ENCODE measurements at regions not wholly inside any gene's neighbourhood (a gene's known extent, or its start where the extent isn't known, plus 50 kb on each side); places are given as distances from the start of the nearest gene placed in this dataset.
"Not testable (repeated sequence)": the region's sequence is repeated elsewhere in the genome, so short reads cannot be mapped to it uniquely, and the experiment has no call there.

- H3K4me3 Mint-ChIP-seq; intact Hi-C loops (cut with micrococcal nuclease); H3K4me1 Mint-ChIP-seq (ENCODE audit: low read depth); H3K36me3 Mint-ChIP-seq (ENCODE audit: low read depth); H3K27ac Mint-ChIP-seq; H3K27me3 Mint-ChIP-seq: not testable (repeated sequence)
- H3K9me3 Mint-ChIP-seq = peaks cover 61% of the 10 kb centered on the region
These were observed 1711.3 kb downstream of the KHDRBS2 start for GRCh38 chr6:60574723-60575122.

GRCh38 chr6:60572607-60573006 lies 1713.4 kb downstream of the KHDRBS2 start:
- H3K36me3 Mint-ChIP-seq (ENCODE audit: low read depth); intact Hi-C loops (cut with micrococcal nuclease); H3K27ac Mint-ChIP-seq; H3K27me3 Mint-ChIP-seq; H3K4me3 Mint-ChIP-seq; H3K4me1 Mint-ChIP-seq (ENCODE audit: low read depth): not testable (repeated sequence)
- H3K9me3 Mint-ChIP-seq = peaks cover 58% of the 10 kb centered on the region

- peaks cover 47% of the 10 kb centered on the region for H3K9me3 Mint-ChIP-seq
- H3K27me3 Mint-ChIP-seq; H3K36me3 Mint-ChIP-seq (ENCODE audit: low read depth); H3K4me3 Mint-ChIP-seq; H3K4me1 Mint-ChIP-seq (ENCODE audit: low read depth); H3K27ac Mint-ChIP-seq; intact Hi-C loops (cut with micrococcal nuclease): not testable (repeated sequence)
These were observed 1714.6 kb downstream of the KHDRBS2 start for GRCh38 chr6:60571293-60572016.

GRCh38 chr6:60570599-60570998 lies 1715.4 kb downstream of the KHDRBS2 start:
- not testable (repeated sequence) for H3K36me3 Mint-ChIP-seq (ENCODE audit: low read depth)

GRCh38 chr6:60567447-60568187 lies 1718.4 kb downstream of the KHDRBS2 start:
- H3K36me3 Mint-ChIP-seq (ENCODE audit: low read depth); H3K27ac Mint-ChIP-seq; intact Hi-C loops (cut with micrococcal nuclease); H3K4me1 Mint-ChIP-seq (ENCODE audit: low read depth); H3K27me3 Mint-ChIP-seq; H3K4me3 Mint-ChIP-seq: not testable (repeated sequence)
- H3K9me3 Mint-ChIP-seq = peaks cover 23% of the 10 kb centered on the region

More at GRCh38 chr6:60570599-60570998, 1715.4 kb downstream of the KHDRBS2 start:
- H3K4me3 Mint-ChIP-seq; H3K4me1 Mint-ChIP-seq (ENCODE audit: low read depth); H3K27ac Mint-ChIP-seq; H3K27me3 Mint-ChIP-seq; intact Hi-C loops (cut with micrococcal nuclease): not testable (repeated sequence)
- H3K9me3 Mint-ChIP-seq = peaks cover 38% of the 10 kb centered on the region

GRCh38 chr6:60566387-60566786 lies 1719.6 kb downstream of the KHDRBS2 start:
- H3K36me3 Mint-ChIP-seq (ENCODE audit: low read depth); H3K27ac Mint-ChIP-seq; H3K4me3 Mint-ChIP-seq; H3K27me3 Mint-ChIP-seq; intact Hi-C loops (cut with micrococcal nuclease); H3K4me1 Mint-ChIP-seq (ENCODE audit: low read depth): not testable (repeated sequence)
- peaks cover 18% of the 10 kb centered on the region for H3K9me3 Mint-ChIP-seq

GRCh38 chr6:60559702-60560101 lies 1726.3 kb downstream of the KHDRBS2 start:
- H3K9me3 Mint-ChIP-seq = peaks cover 33% of the 10 kb centered on the region
- H3K36me3 Mint-ChIP-seq (ENCODE audit: low read depth); H3K27me3 Mint-ChIP-seq; H3K4me1 Mint-ChIP-seq (ENCODE audit: low read depth); H3K27ac Mint-ChIP-seq; intact Hi-C loops (cut with micrococcal nuclease); H3K4me3 Mint-ChIP-seq: not testable (repeated sequence)

- intact Hi-C loops (cut with micrococcal nuclease) = not testable (repeated sequence)
These were observed 1738.7 kb downstream of the KHDRBS2 start for GRCh38 chr6:60547340-60547739.

GRCh38 chr6:60524770-60525169 lies 1761.3 kb downstream of the KHDRBS2 start:
- H3K27ac Mint-ChIP-seq; H3K4me3 Mint-ChIP-seq; H3K36me3 Mint-ChIP-seq (ENCODE audit: low read depth); H3K4me1 Mint-ChIP-seq (ENCODE audit: low read depth); H3K27me3 Mint-ChIP-seq; H3K9me3 Mint-ChIP-seq; intact Hi-C loops (cut with micrococcal nuclease): not testable (repeated sequence)

More at GRCh38 chr6:60547340-60547739, 1738.7 kb downstream of the KHDRBS2 start:
- not testable (repeated sequence) for H3K27me3 Mint-ChIP-seq; H3K4me3 Mint-ChIP-seq; H3K27ac Mint-ChIP-seq; H3K36me3 Mint-ChIP-seq (ENCODE audit: low read depth); H3K4me1 Mint-ChIP-seq (ENCODE audit: low read depth)
- peaks cover 29% of the 10 kb centered on the region for H3K9me3 Mint-ChIP-seq

- H3K27ac Mint-ChIP-seq; H3K4me3 Mint-ChIP-seq; H3K36me3 Mint-ChIP-seq (ENCODE audit: low read depth); intact Hi-C loops (cut with micrococcal nuclease); H3K9me3 Mint-ChIP-seq; H3K4me1 Mint-ChIP-seq (ENCODE audit: low read depth); H3K27me3 Mint-ChIP-seq: not testable (repeated sequence)
These were observed 1808.3 kb downstream of the KHDRBS2 start for GRCh38 chr6:60477747-60478146.

GRCh38 chr6:60473805-60474204 lies 1812.2 kb downstream of the KHDRBS2 start:
- H3K4me1 Mint-ChIP-seq (ENCODE audit: low read depth); H3K4me3 Mint-ChIP-seq; H3K9me3 Mint-ChIP-seq; H3K27ac Mint-ChIP-seq; H3K27me3 Mint-ChIP-seq; H3K36me3 Mint-ChIP-seq (ENCODE audit: low read depth); intact Hi-C loops (cut with micrococcal nuclease): not testable (repeated sequence)

GRCh38 chr6:60471426-60471825 lies 1814.6 kb downstream of the KHDRBS2 start:
- intact Hi-C loops (cut with micrococcal nuclease); H3K27ac Mint-ChIP-seq; H3K36me3 Mint-ChIP-seq (ENCODE audit: low read depth); H3K27me3 Mint-ChIP-seq; H3K4me1 Mint-ChIP-seq (ENCODE audit: low read depth); H3K9me3 Mint-ChIP-seq; H3K4me3 Mint-ChIP-seq: not testable (repeated sequence)

- H3K4me3 Mint-ChIP-seq; H3K4me1 Mint-ChIP-seq (ENCODE audit: low read depth); intact Hi-C loops (cut with micrococcal nuclease); H3K36me3 Mint-ChIP-seq (ENCODE audit: low read depth); H3K9me3 Mint-ChIP-seq; H3K27ac Mint-ChIP-seq; H3K27me3 Mint-ChIP-seq: not testable (repeated sequence)
These were observed 1835.6 kb downstream of the KHDRBS2 start for GRCh38 chr6:60450428-60450827.

- H3K27ac Mint-ChIP-seq; intact Hi-C loops (cut with micrococcal nuclease); H3K36me3 Mint-ChIP-seq (ENCODE audit: low read depth); H3K4me1 Mint-ChIP-seq (ENCODE audit: low read depth); H3K9me3 Mint-ChIP-seq; H3K27me3 Mint-ChIP-seq; H3K4me3 Mint-ChIP-seq: not testable (repeated sequence)
These were observed 1841.5 kb downstream of the KHDRBS2 start for GRCh38 chr6:60444532-60444931.

GRCh38 chr6:60439709-60440108 lies 1846.3 kb downstream of the KHDRBS2 start:
- not testable (repeated sequence) for H3K4me3 Mint-ChIP-seq

More at GRCh38 chr6:60439709-60440108, 1846.3 kb downstream of the KHDRBS2 start:
- H3K36me3 Mint-ChIP-seq (ENCODE audit: low read depth); H3K4me1 Mint-ChIP-seq (ENCODE audit: low read depth); H3K27ac Mint-ChIP-seq; H3K27me3 Mint-ChIP-seq; intact Hi-C loops (cut with micrococcal nuclease): not testable (repeated sequence)
- H3K9me3 Mint-ChIP-seq = peaks cover 36% of the 10 kb centered on the region

Data from dendritic cell treated with granulocyte-macrophage colony-stimulating factor and Interleukin-4, amounts not matched to agents 40 ng/mL and 50 ng/mL, for 4 days (primary cell).